ENCODE measurements at regions not wholly inside any gene's neighbourhood (a gene's known extent, or its start where the extent isn't known, plus 50 kb on each side); places are given as distances from the start of the nearest gene placed in this dataset.

- no peaks in the 10 kb centered on the region for H3K27me3 ChIP-seq (ENCODE audit: insufficient read depth, low read length)
- no peaks in the 10 kb centered on the region for H3K4me1 ChIP-seq (ENCODE audit: insufficient read depth, low read length)
- H3K36me3 ChIP-seq (ENCODE audit: insufficient read depth, low read length): no peaks in the 10 kb centered on the region
- H3K9ac ChIP-seq (ENCODE audit: low read depth, low read length): no peak overlapping the region
- WGBS: 86% methylated on average over 4 of the region's 4 CpGs
- no peak overlapping the region for H3K4me3 ChIP-seq (ENCODE audit: low read length)
- no peak overlapping the region for H3K27ac ChIP-seq (ENCODE audit: low read depth, low read length)
- no peaks in the 10 kb centered on the region for H3K9me3 ChIP-seq (ENCODE audit: insufficient read depth, low read depth, low read length)
Measured at GRCh38 chr10:71143610-71144009, 68.8 kb upstream of the UNC5B start.

DNA sequence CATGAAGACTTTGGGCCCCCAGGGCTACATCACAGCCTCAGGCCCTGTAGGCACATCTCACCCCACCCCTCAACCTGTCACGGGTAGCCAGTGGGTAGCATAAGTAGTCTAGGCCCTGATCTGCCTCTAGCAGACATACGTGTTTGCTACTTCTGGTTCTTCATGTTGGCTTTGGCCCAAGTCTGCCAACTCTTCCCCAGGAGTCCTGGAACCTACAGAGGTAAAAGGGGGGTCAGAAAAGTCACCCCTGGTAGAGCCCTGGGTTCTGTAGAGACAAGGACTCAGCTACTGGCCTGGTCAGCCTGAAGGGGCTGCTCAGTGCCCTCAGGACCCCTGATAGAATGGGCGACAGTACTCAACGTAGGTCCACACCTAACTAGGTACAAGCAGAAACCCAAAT lies 67.5 kb upstream of the UNC5B start:
- no peak overlapping the region for H3K4me3 ChIP-seq (ENCODE audit: low read length)
- H3K27me3 ChIP-seq (ENCODE audit: insufficient read depth, low read length): no peaks in the 10 kb centered on the region
- H3K27ac ChIP-seq (ENCODE audit: low read depth, low read length): no peak overlapping the region
- no peaks in the 10 kb centered on the region for H3K4me1 ChIP-seq (ENCODE audit: insufficient read depth, low read length)
- no peaks in the 10 kb centered on the region for H3K36me3 ChIP-seq (ENCODE audit: insufficient read depth, low read length)
- H3K9ac ChIP-seq (ENCODE audit: low read depth, low read length): no peak overlapping the region
- WGBS: 94% methylated on average over 4 of the region's 4 CpGs
- no peaks in the 10 kb centered on the region for H3K9me3 ChIP-seq (ENCODE audit: insufficient read depth, low read depth, low read length)

DNA sequence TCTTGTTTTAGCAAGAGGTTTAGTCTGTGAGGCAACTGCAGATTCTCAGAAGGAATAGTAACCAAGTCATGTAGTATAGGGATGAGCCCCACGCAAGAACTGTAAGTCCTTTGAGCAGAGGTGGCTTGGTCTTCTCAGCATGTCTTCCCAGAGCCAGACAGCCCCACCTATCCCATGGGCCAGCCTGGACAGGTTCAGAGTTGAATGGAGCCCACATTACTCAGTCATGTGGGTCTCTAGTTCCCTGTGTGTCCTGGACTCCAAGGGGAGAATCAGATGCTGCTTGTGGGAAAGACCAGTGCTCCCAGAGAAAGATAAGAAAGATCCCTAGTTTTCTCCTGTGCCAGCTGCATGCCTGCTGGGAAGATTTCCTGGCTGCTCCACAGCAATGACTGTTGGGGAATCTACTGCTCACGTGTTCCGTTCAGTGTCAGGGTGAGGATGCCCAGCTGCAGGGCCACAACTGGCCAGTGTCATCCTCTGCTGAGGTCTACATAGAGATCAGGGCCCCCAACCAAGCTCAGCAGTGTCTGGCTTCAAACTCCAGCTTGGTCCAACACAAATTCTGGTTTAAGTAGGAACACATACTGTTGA lies 66.9 kb upstream of the UNC5B start:
- H3K27me3 ChIP-seq (ENCODE audit: insufficient read depth, low read length): no peaks in the 10 kb centered on the region
- H3K36me3 ChIP-seq (ENCODE audit: insufficient read depth, low read length): no peaks in the 10 kb centered on the region
- H3K9ac ChIP-seq (ENCODE audit: low read depth, low read length): no peak overlapping the region
- 90% methylated on average over 3 of the region's 3 CpGs for WGBS
- no peaks in the 10 kb centered on the region for H3K9me3 ChIP-seq (ENCODE audit: insufficient read depth, low read depth, low read length)
- no peaks in the 10 kb centered on the region for H3K4me1 ChIP-seq (ENCODE audit: insufficient read depth, low read length)
- H3K4me3 ChIP-seq (ENCODE audit: low read length): no peak overlapping the region
- no peak overlapping the region for H3K27ac ChIP-seq (ENCODE audit: low read depth, low read length)

GRCh38 chr10:71150796-71151195 lies 61.6 kb upstream of the UNC5B start:
- Histone ChIP-seq H3K9me3 (ENCODE audit: insufficient read depth, low read depth, low read length) (no peaks in the 10 kb centered on the region), H3K27ac (ENCODE audit: low read depth, low read length) (no peak overlapping the region), H3K4me3 (ENCODE audit: low read length) (no peak overlapping the region), H3K27me3 (ENCODE audit: insufficient read depth, low read length) (no peaks in the 10 kb centered on the region), H3K36me3 (ENCODE audit: insufficient read depth, low read length) (no peaks in the 10 kb centered on the region), H3K9ac (ENCODE audit: low read depth, low read length) (no peak overlapping the region), H3K4me1 (ENCODE audit: insufficient read depth, low read length) (no peaks in the 10 kb centered on the region)
- 91% methylated on average over 2 of the region's 2 CpGs for WGBS

- Histone ChIP-seq H3K27ac (ENCODE audit: low read depth, low read length) (no peak overlapping the region), H3K36me3 (ENCODE audit: insufficient read depth, low read length) (no peaks in the 10 kb centered on the region), H3K9ac (ENCODE audit: low read depth, low read length) (no peak overlapping the region), H3K9me3 (ENCODE audit: insufficient read depth, low read depth, low read length) (no peaks in the 10 kb centered on the region), H3K4me1 (ENCODE audit: insufficient read depth, low read length) (no peaks in the 10 kb centered on the region), H3K4me3 (ENCODE audit: low read length) (no peak overlapping the region), H3K27me3 (ENCODE audit: insufficient read depth, low read length) (no peaks in the 10 kb centered on the region)
- WGBS: 78% methylated on average over 2 of the region's 2 CpGs
Measured at GRCh38 chr10:71152043-71152442, 60.3 kb upstream of the UNC5B start.

DNA sequence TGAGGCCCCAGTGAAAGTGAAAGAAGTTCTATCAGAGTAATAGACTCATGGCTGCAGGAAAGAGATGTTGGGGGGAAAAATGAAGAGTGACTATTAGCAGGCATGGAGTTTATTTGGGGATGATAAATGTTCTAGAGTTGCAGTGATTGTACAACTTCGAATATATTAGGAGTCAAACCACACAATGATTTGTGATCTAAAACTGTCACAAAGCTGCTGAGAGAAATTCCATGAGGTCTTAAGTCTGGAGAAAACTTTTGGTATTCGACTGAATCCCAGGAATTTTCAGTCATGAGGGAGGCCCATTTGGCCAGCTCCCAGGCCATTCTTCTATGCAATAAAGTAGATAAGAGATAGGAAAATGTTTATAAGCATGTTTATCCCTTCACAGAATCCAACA lies 55.9 kb upstream of the UNC5B start:
- Histone ChIP-seq H3K4me1 (ENCODE audit: insufficient read depth, low read length) (no peaks in the 10 kb centered on the region), H3K27me3 (ENCODE audit: insufficient read depth, low read length) (no peaks in the 10 kb centered on the region), H3K9me3 (ENCODE audit: insufficient read depth, low read depth, low read length) (no peaks in the 10 kb centered on the region), H3K36me3 (ENCODE audit: insufficient read depth, low read length) (no peaks in the 10 kb centered on the region), H3K27ac (ENCODE audit: low read depth, low read length) (no peak overlapping the region), H3K4me3 (ENCODE audit: low read length) (no peak overlapping the region), H3K9ac (ENCODE audit: low read depth, low read length) (no peak overlapping the region)
- 92% methylated on average over 2 of the region's 2 CpGs for WGBS

GRCh38 chr10:71157435-71157834 lies 54.9 kb upstream of the UNC5B start:
- Histone ChIP-seq H3K27me3 (ENCODE audit: insufficient read depth, low read length) (no peaks in the 10 kb centered on the region), H3K36me3 (ENCODE audit: insufficient read depth, low read length) (no peaks in the 10 kb centered on the region), H3K9me3 (ENCODE audit: insufficient read depth, low read depth, low read length) (no peaks in the 10 kb centered on the region), H3K27ac (ENCODE audit: low read depth, low read length) (no peak overlapping the region), H3K4me3 (ENCODE audit: low read length) (no peak overlapping the region), H3K9ac (ENCODE audit: low read depth, low read length) (no peak overlapping the region), H3K4me1 (ENCODE audit: insufficient read depth, low read length) (no peaks in the 10 kb centered on the region)
- WGBS: 94% methylated on average over 1 of the region's 1 CpG

- Histone ChIP-seq H3K27me3 (ENCODE audit: insufficient read depth, low read length) (no peaks in the 10 kb centered on the region), H3K4me1 (ENCODE audit: insufficient read depth, low read length) (no peaks in the 10 kb centered on the region), H3K4me3 (ENCODE audit: low read length) (no peak overlapping the region), H3K27ac (ENCODE audit: low read depth, low read length) (no peak overlapping the region), H3K9ac (ENCODE audit: low read depth, low read length) (no peak overlapping the region), H3K9me3 (ENCODE audit: insufficient read depth, low read depth, low read length) (no peaks in the 10 kb centered on the region), H3K36me3 (ENCODE audit: insufficient read depth, low read length) (no peaks in the 10 kb centered on the region)
Measured at GRCh38 chr10:71158251-71158650, 54.1 kb upstream of the UNC5B start.

GRCh38 chr10:71158902-71159301 lies 53.5 kb upstream of the UNC5B start:
- Histone ChIP-seq H3K36me3 (ENCODE audit: insufficient read depth, low read length) (no peaks in the 10 kb centered on the region), H3K9me3 (ENCODE audit: insufficient read depth, low read depth, low read length) (no peaks in the 10 kb centered on the region), H3K27ac (ENCODE audit: low read depth, low read length) (no peak overlapping the region), H3K27me3 (ENCODE audit: insufficient read depth, low read length) (no peaks in the 10 kb centered on the region), H3K9ac (ENCODE audit: low read depth, low read length) (no peak overlapping the region), H3K4me1 (ENCODE audit: insufficient read depth, low read length) (no peaks in the 10 kb centered on the region), H3K4me3 (ENCODE audit: low read length) (no peak overlapping the region)
- WGBS: 95% methylated on average over 2 of the region's 2 CpGs

GRCh38 chr10:71159892-71160291 lies 52.5 kb upstream of the UNC5B start:
- WGBS: 93% methylated on average over 5 of the region's 5 CpGs
- no peaks in the 10 kb centered on the region for H3K36me3 ChIP-seq (ENCODE audit: insufficient read depth, low read length)
- H3K9me3 ChIP-seq (ENCODE audit: insufficient read depth, low read depth, low read length): no peaks in the 10 kb centered on the region
- no peaks in the 10 kb centered on the region for H3K4me1 ChIP-seq (ENCODE audit: insufficient read depth, low read length)
- H3K9ac ChIP-seq (ENCODE audit: low read depth, low read length): no peak overlapping the region
- H3K27ac ChIP-seq (ENCODE audit: low read depth, low read length): no peak overlapping the region
- no peak overlapping the region for H3K4me3 ChIP-seq (ENCODE audit: low read length)
- H3K27me3 ChIP-seq (ENCODE audit: insufficient read depth, low read length): no peaks in the 10 kb centered on the region

DNA sequence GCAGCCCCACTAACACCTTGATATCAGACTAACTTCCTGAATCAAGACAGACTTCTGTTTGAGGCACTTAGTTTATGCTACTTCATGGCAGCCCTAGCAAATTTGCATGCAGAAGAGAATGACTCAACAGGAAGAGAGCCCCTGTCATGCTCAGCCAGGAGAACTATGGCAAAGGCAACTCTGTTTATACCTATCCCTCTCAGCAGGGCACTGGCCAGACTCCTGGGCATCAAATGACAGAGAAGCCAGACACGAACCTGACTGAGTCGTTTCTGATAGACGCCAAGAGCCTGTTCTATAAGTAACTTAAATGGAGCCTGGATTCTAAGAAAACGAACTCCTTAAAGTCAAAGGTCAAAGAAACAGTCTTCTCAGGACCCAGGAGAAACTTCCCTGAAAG lies 50.9 kb upstream of the UNC5B start:
- WGBS: 63% methylated on average over 4 of the region's 4 CpGs
- H3K4me1 ChIP-seq (ENCODE audit: insufficient read depth, low read length): no peaks in the 10 kb centered on the region
- no peaks in the 10 kb centered on the region for H3K36me3 ChIP-seq (ENCODE audit: insufficient read depth, low read length)
- no peak overlapping the region for H3K9ac ChIP-seq (ENCODE audit: low read depth, low read length)
- no peaks in the 10 kb centered on the region for H3K9me3 ChIP-seq (ENCODE audit: insufficient read depth, low read depth, low read length)
- H3K27ac ChIP-seq (ENCODE audit: low read depth, low read length): no peak overlapping the region
- H3K27me3 ChIP-seq (ENCODE audit: insufficient read depth, low read length): no peaks in the 10 kb centered on the region
- H3K4me3 ChIP-seq (ENCODE audit: low read length): no peak overlapping the region
